ENCODE measurements at regions not wholly inside any gene's neighbourhood (a gene's known extent, or its start where the extent isn't known, plus 50 kb on each side); places are given as distances from the start of the nearest gene placed in this dataset.

DNA sequence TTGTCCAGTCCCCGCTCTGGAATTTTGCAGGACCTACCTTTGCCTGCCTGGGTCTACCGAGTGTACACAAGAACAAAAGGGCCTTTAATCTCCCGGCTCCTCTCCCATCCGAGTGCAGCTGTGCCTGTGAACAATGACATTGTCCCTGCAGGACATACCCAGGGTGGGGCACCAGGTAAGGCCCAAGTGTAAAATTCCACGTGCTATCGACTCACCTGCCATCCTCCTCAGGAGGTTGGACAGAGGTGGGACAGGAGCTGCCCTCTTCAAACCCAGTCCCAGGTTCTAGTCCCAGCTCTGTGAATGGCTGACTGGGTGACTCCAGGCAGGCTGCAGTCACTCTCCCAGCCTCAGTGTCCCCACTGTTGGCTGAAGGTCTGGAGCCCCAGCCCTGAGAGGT lies 159.6 kb upstream of the ALDH1B1 start:
- Histone ChIP-seq H3K9me3 (no peaks in the 10 kb centered on the region), H3K27me3 (peaks cover 0 to 6% (median 0%) of the 10 kb centered on the region in 4 donors), H3K36me3 (no peaks in the 10 kb centered on the region), H3K4me3 (no peak overlapping the region), H3K27ac (replicated peaks in 1 of 4) (no peak overlapping the region), H3K4me1 (peaks cover 0 to 1% (median 0%) of the 10 kb centered on the region in 4 donors)
- TF ChIP-seq POLR2AphosphoS5 (IDR thresholded peaks at IDR 0.05): no peak
- no peak for TF ChIP-seq POLR2A (IDR thresholded peaks at IDR 0.05; ENCODE audit: low read depth)
- no peak for TF ChIP-seq CTCF (IDR thresholded peaks at IDR 0.05)
- TF ChIP-seq EP300 (IDR thresholded peaks at IDR 0.05): no peak
- no peak for DNase-seq (ENCODE audit: extremely low spot score)
- 89% methylated on average over 6 of the region's 6 CpGs for WGBS
- intact Hi-C loops (cut with DNase I): no loop called here

DNA sequence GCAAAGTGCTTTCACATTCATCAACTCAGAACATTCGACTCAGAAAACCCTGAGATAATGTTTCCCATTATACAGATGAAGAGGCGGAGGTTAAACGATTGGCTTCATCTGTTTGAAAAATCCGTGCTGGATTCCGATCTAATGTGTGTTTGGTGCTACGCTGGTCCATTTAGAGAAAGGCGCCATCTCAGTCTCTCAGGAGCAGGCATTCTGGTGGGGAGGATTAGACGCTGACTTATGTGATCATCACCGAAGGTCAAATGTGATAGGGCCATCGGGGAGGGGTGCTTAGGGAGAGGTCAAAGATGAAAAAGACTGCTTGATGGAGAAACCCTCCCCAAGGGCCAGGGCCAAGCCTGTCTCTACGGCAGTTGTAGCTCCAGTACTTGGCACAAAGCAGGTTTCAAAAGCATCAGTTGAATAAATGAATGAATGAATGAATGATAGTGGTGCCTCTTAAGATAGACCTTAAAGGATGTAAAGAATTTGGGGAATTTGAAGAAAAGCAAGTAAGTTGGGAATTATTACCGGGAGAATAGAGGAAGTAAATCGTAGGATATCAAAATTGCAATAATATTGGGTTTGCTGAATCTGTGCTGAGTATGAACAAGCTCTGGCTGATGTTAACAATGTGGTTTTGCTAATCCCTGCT lies 160.6 kb upstream of the SHB start:
- Histone ChIP-seq H3K4me3 (no peak overlapping the region), H3K36me3 (no peaks in the 10 kb centered on the region), H3K27me3 (peaks cover 0 to 18% (median 0%) of the 10 kb centered on the region in 4 donors), H3K9me3 (no peaks in the 10 kb centered on the region), H3K27ac (replicated peaks in 1 of 4) (no peak overlapping the region), H3K4me1 (peaks cover 3 to 16% (median 12%) of the 10 kb centered on the region in 4 donors)
- 84% methylated on average over 13 of the region's 13 CpGs for WGBS
- intact Hi-C loops (cut with DNase I): no loop called here
- TF ChIP-seq CTCF (IDR thresholded peaks at IDR 0.05): no peak
- TF ChIP-seq POLR2A (IDR thresholded peaks at IDR 0.05; ENCODE audit: low read depth): no peak
- TF ChIP-seq EP300 (IDR thresholded peaks at IDR 0.05): no peak
- no peak for TF ChIP-seq POLR2AphosphoS5 (IDR thresholded peaks at IDR 0.05)
- DNase-seq (ENCODE audit: extremely low spot score): peak; percentile 66

GRCh38 chr9:38229104-38229500 lies 160.1 kb upstream of the SHB start:
- 85% methylated on average over 5 of the region's 5 CpGs for WGBS
- H3K36me3 ChIP-seq: no peaks in the 10 kb centered on the region

GRCh38 chr9:38228331-38229103 lies 159.5 kb upstream of the SHB start:
- no peak overlapping the region for H3K27ac ChIP-seq (replicated peaks in 1 of 4)
- H3K27me3 ChIP-seq: peaks cover 0 to 18% (median 0%) of the 10 kb centered on the region in 4 donors
- H3K4me3 ChIP-seq: no peak overlapping the region
- peaks cover 3 to 16% (median 12%) of the 10 kb centered on the region in 4 donors for H3K4me1 ChIP-seq
- no peaks in the 10 kb centered on the region for H3K36me3 ChIP-seq
- intact Hi-C loops (cut with DNase I): no loop called here
- peak; percentile 53 for DNase-seq (ENCODE audit: extremely low spot score)
- WGBS: 61% methylated on average over 13 of the region's 13 CpGs
- no peaks in the 10 kb centered on the region for H3K9me3 ChIP-seq
- no peak for TF ChIP-seq CTCF (IDR thresholded peaks at IDR 0.05)
- no peak for TF ChIP-seq EP300 (IDR thresholded peaks at IDR 0.05)
- no peak for TF ChIP-seq POLR2AphosphoS5 (IDR thresholded peaks at IDR 0.05)
- TF ChIP-seq POLR2A (IDR thresholded peaks at IDR 0.05; ENCODE audit: low read depth): no peak

More at GRCh38 chr9:38229104-38229500, 160.1 kb upstream of the SHB start:
- H3K4me3 ChIP-seq: no peak overlapping the region
- H3K4me1 ChIP-seq: peaks cover 3 to 16% (median 12%) of the 10 kb centered on the region in 4 donors
- no peak overlapping the region for H3K27ac ChIP-seq (replicated peaks in 1 of 4)
- no peaks in the 10 kb centered on the region for H3K9me3 ChIP-seq
- peaks cover 0 to 18% (median 0%) of the 10 kb centered on the region in 4 donors for H3K27me3 ChIP-seq
- TF ChIP-seq POLR2AphosphoS5 (IDR thresholded peaks at IDR 0.05): no peak
- peak; percentile 14 for DNase-seq (ENCODE audit: extremely low spot score)
- intact Hi-C loops (cut with DNase I): no loop called here

DNA sequence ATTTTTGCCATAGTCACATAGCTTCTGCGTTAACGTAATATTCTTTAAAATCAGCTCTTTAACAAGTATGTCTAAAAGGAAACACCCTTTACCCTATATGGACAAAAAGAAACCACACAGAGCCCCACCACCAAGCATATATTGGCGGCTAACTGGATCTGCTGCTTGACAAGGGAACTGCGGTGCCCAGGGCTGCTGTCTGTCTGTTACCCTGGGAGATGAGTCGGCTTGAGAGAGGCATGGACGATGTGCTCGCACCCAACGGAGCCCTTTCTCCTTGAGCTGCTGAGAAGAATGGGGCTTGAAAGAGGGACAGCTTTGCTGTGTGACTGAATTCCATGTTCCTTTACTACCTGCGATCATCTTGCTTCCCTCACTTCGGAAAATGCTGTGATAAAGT lies 158.6 kb upstream of the SHB start:
- Histone ChIP-seq H3K27me3 (peaks cover 0 to 12% (median 0%) of the 10 kb centered on the region in 4 donors), H3K4me1 (peaks cover 3 to 16% (median 12%) of the 10 kb centered on the region in 4 donors), H3K27ac (replicated peaks in 1 of 4) (no peak overlapping the region), H3K4me3 (no peak overlapping the region), H3K36me3 (no peaks in the 10 kb centered on the region), H3K9me3 (no peaks in the 10 kb centered on the region)
- DNase-seq (ENCODE audit: extremely low spot score): no peak
- TF ChIP-seq EP300 (IDR thresholded peaks at IDR 0.05): no peak
- no peak for TF ChIP-seq POLR2AphosphoS5 (IDR thresholded peaks at IDR 0.05)
- no peak for TF ChIP-seq CTCF (IDR thresholded peaks at IDR 0.05)
- TF ChIP-seq POLR2A (IDR thresholded peaks at IDR 0.05; ENCODE audit: low read depth): no peak
- intact Hi-C loops (cut with DNase I): no loop called here
- WGBS: 53% methylated on average over 10 of the region's 10 CpGs
